Stomach (tissue), 4 donors: ENCODE measurements at regions not wholly inside any gene's neighbourhood (a gene's known extent, or its start where the extent isn't known, plus 50 kb on each side); places are given as distances from the start of the nearest gene placed in this dataset.
"Not testable (repeated sequence)": the region's sequence is repeated elsewhere in the genome, so short reads cannot be mapped to it uniquely, and the experiment has no call there.

Experiments used
- CTCF ChIP-seq, 7 experiments: fragments of 450-650 bp in 4 of 7; fragments of 200-600 bp in 3 of 7; sonication (generic) in 3 of 7; IDR thresholded peaks; one replicate each; pipeline ENCODE4 v1.5.1; 2016 to 2019; ENCODE audit warnings: antibody characterized with exemption in 7 of 7, control low read depth in 2 of 7, mild to moderate bottlenecking in 1 of 7
- EP300 ChIP-seq: sonication (generic); formaldehyde crosslinking; IDR thresholded peaks from one replicate; pipeline ENCODE4 v1.6.1; 2017; ENCODE audit warnings: antibody characterized with exemption
- POLR2A ChIP-seq, 4 donors: fragments of 450-650 bp; IDR thresholded peaks; one replicate each; pipeline ENCODE4 v1.6.1; 2016; ENCODE audit warnings: antibody characterized with exemption in 4 of 4, control low read depth in 2 of 4, mild to moderate bottlenecking in 1 of 4, moderate library complexity in 1 of 4
- POLR2AphosphoS5 ChIP-seq, 3 donors: sonication (generic); formaldehyde crosslinking; IDR thresholded peaks; one replicate each; pipeline ENCODE4 v1.6.1; 2016; ENCODE audit warnings: antibody characterized with exemption in 3 of 3

- TF ChIP-seq CTCF (IDR thresholded peaks at IDR 0.05); POLR2A (IDR thresholded peaks at IDR 0.05); EP300; POLR2AphosphoS5 (IDR thresholded peaks at IDR 0.05): not testable (repeated sequence)
These were observed 260.2 kb upstream of the PTCHD4 start for GRCh38 chr6:48371226-48371625.
